HEK293 (cell line): ENCODE measurements at regions not wholly inside any gene's neighbourhood (a gene's known extent, or its start where the extent isn't known, plus 50 kb on each side); places are given as distances from the start of the nearest gene placed in this dataset.
"Not testable (repeated sequence)": the region's sequence is repeated elsewhere in the genome, so short reads cannot be mapped to it uniquely, and the experiment has no call there.

Experiments
- CTCF ChIA-PET: fragments of 350-600 bp; formaldehyde crosslinking; extraction: SDS; loops from one replicate; lab custom pipeline; 2021; ENCODE audit warnings: antibody characterized with exemption; lab: Yijun Ruan, JAX
- POLR2A ChIA-PET: fragments of 300-600 bp; formaldehyde crosslinking; extraction: SDS; loops from one replicate; lab custom pipeline; 2020; ENCODE audit warnings: antibody characterized with exemption, inconsistent platforms; lab: Yijun Ruan, JAX
- H3K27ac ChIP-seq: fragments of 200-500 bp; sonication (Bioruptor generic); 2 replicates; pipeline ENCODE4 v1.5.1; 2014; ENCODE audit warnings: low read depth, low read length, control low read depth, inconsistent platforms; ENCODE audit errors: extremely low read depth
- H3K36me3 ChIP-seq, 2 experiments: fragments of 200-500 bp in 1 of 2; sonication (Bioruptor generic) in 1 of 2; 1 replicate in 1 of 2; 2 replicates in 1 of 2; pipeline ENCODE4 v1.5.1; 2014 to 2017; ENCODE audit warnings: inconsistent platforms in 2 of 2, low read length in 2 of 2; ENCODE audit not compliant: control insufficient read depth in 2 of 2, insufficient read depth in 1 of 2
- H3K4me1 ChIP-seq: fragments of 200-500 bp; sonication (Bioruptor generic); 2 replicates; pipeline ENCODE4 v1.5.1; 2014; ENCODE audit warnings: mild to moderate bottlenecking, low read length, inconsistent platforms; ENCODE audit not compliant: control insufficient read depth, insufficient read depth
- H3K4me3 ChIP-seq: 2 replicates; pipeline ENCODE4 v1.5.1; 2011; ENCODE audit warnings: low read depth, mild to moderate bottlenecking, control low read depth, low read length, moderate library complexity
- H3K9me3 ChIP-seq: fragments of 200-500 bp; sonication (Bioruptor generic); 2 replicates; pipeline ENCODE4 v1.5.1; 2014; ENCODE audit warnings: low read depth, low read length, inconsistent platforms; ENCODE audit not compliant: control insufficient read depth, insufficient read depth
- IKZF3 ChIP-seq: fragments of 450-650 bp; IDR thresholded peaks from 2 replicates; pipeline ENCODE4 v1.5.0; 2018; ENCODE audit warnings: missing biosample characterization, mild to moderate bottlenecking, missing genetic modification characterization, moderate library complexity
- MYNN ChIP-seq: fragments of 450-650 bp; formaldehyde crosslinking; IDR thresholded peaks from 2 replicates; pipeline ENCODE4 v1.5.1; 2016; ENCODE audit warnings: missing biosample characterization, missing genetic modification characterization, borderline replicate concordance
- SP3 ChIP-seq: fragments of 450-650 bp; formaldehyde crosslinking; IDR thresholded peaks from 2 replicates; pipeline ENCODE4 v1.5.1; 2016; ENCODE audit warnings: missing biosample characterization, missing genetic modification characterization
- SP7 ChIP-seq: fragments of 450-650 bp; formaldehyde crosslinking; IDR thresholded peaks from 2 replicates; pipeline ENCODE4 v1.5.1; 2016; ENCODE audit warnings: missing biosample characterization, missing genetic modification characterization
- ZBTB10 ChIP-seq: fragments of 450-650 bp; formaldehyde crosslinking; IDR thresholded peaks from 2 replicates; pipeline ENCODE4 v1.5.1; 2016; ENCODE audit warnings: missing biosample characterization, missing genetic modification characterization
- ZNF114 ChIP-seq: fragments of 450-650 bp; formaldehyde crosslinking; IDR thresholded peaks from 2 replicates; pipeline ENCODE4 v1.5.0; 2017; ENCODE audit warnings: missing biosample characterization, missing genetic modification characterization
- ZNF140 ChIP-seq: fragments of 450-650 bp; formaldehyde crosslinking; IDR thresholded peaks from 2 replicates; pipeline ENCODE4 v1.5.1; 2016; ENCODE audit warnings: missing biosample characterization, missing genetic modification characterization
- ZNF174 ChIP-seq: fragments of 450-650 bp; formaldehyde crosslinking; IDR thresholded peaks from 2 replicates; pipeline ENCODE4 v1.5.0; 2017; ENCODE audit warnings: missing biosample characterization, mild to moderate bottlenecking, missing genetic modification characterization
- ZNF26 ChIP-seq: fragments of 450-650 bp; formaldehyde crosslinking; IDR thresholded peaks from 2 replicates; pipeline ENCODE4 v1.5.1; 2016; ENCODE audit warnings: missing biosample characterization, missing genetic modification characterization
- ZNF404 ChIP-seq: fragments of 450-650 bp; formaldehyde crosslinking; IDR thresholded peaks from 2 replicates; pipeline ENCODE4 v1.5.1; 2017; ENCODE audit warnings: missing biosample characterization, missing genetic modification characterization
- ZNF600 ChIP-seq: fragments of 450-650 bp; formaldehyde crosslinking; IDR thresholded peaks from 2 replicates; pipeline ENCODE4 v1.5.1; 2016; ENCODE audit warnings: missing biosample characterization, missing genetic modification characterization
- ZNF623 ChIP-seq: fragments of 450-650 bp; formaldehyde crosslinking; IDR thresholded peaks from 2 replicates; pipeline ENCODE4 v1.5.1; 2016; ENCODE audit warnings: missing biosample characterization, missing genetic modification characterization
- TF ChIP-seq, protein P1 (sequence below): fragments of 450-650 bp; formaldehyde crosslinking; IDR thresholded peaks from 2 replicates; pipeline ENCODE4 v1.5.1; 2016; ENCODE audit warnings: missing biosample characterization, missing genetic modification characterization
- TF ChIP-seq, protein P2 (sequence below): fragments of 450-650 bp; formaldehyde crosslinking; IDR thresholded peaks from 2 replicates; pipeline ENCODE4 v1.5.1; 2016; ENCODE audit warnings: missing biosample characterization, missing genetic modification characterization

DNA sequence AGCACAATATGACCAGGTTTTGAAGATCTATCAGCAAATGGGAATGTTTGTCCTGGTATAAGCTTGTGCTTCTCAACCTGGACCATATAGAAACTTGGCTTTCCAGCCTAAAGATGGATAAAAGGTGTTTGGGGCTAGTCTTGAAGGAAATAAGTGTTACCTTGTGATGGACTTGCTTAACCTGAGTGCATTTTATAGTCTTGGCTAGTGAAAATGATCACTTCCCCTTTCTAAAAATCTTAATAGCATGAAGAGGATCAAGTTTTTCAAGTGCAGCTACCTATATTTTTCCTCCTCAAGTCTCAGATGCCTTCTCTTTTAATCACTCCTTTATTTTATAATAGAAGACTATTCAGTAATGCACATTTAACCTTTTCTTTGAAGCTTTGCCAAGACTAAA, 919.8 kb upstream of the SLITRK1 start (continued):
- TF ChIP-seq, protein P1, sequence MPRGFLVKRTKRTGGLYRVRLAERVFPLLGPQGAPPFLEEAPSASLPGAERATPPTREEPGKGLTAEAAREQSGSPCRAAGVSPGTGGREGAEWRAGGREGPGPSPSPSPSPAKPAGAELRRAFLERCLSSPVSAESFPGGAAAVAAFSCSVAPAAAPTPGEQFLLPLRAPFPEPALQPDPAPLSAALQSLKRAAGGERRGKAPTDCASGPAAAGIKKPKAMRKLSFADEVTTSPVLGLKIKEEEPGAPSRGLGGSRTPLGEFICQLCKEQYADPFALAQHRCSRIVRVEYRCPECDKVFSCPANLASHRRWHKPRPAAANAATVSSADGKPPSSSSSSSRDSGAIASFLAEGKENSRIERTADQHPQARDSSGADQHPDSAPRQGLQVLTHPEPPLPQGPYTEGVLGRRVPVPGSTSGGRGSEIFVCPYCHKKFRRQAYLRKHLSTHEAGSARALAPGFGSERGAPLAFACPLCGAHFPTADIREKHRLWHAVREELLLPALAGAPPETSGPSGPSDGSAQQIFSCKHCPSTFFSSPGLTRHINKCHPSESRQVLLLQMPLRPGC (tag by site-specific recombination), result no peak
- TF ChIP-seq IKZF3 (tag by site-specific recombination), result no peak
- no peak for TF ChIP-seq MYNN (tag by site-specific recombination)
- TF ChIP-seq ZNF26 (tag by site-specific recombination), result no peak

DNA sequence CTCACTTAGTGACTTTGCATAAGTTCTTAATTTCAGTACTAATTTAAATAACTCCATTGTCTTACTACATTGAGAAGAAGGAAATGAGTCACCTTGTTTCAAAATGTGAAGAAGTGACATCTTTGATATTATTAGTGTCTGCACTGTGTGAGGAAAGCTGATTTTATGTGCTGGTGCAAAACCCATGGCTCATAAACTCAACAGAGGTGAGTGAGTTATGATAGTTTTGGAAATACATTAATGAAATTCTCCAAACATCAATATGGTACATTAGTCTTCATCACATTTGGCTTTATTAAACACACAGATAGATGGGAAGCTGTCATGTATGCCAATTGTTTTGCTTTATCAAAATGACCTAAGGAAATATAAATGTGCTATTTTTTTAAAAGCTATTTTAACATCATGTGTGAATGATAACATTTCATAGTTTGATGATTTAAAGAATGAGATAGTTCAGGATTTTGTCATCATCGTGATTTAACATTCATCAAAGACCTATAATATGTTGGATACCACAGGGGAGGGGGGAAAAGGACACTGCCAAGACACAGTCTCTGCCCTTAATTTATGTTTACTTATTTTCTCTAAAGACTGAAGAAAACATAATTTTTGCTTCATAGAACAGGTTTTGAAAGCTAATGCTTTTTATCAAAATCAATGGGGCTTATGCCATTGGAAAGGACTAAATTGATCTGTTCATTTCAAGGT, 902.3 kb upstream of the SLITRK1 start:
- H3K4me3 ChIP-seq, result no peak overlapping the region
- no peaks in the 10 kb centered on the region for H3K36me3 ChIP-seq
- CTCF ChIA-PET, result no interaction called here
- TF ChIP-seq SP3 (tag by site-specific recombination) (no peak), ZNF623 (no peak), ZNF174 (tag by site-specific recombination) (no peak), ZNF600 (tag by site-specific recombination) (no peak), ZNF404 (tag by site-specific recombination) (no peak), ZNF140 (tag by site-specific recombination) (no peak), ZBTB10 (tag by site-specific recombination) (no peak), SP7 (tag by site-specific recombination) (no peak)
- POLR2A ChIA-PET, result no interaction called here
- no peak overlapping the region for H3K27ac ChIP-seq
- no peaks in the 10 kb centered on the region for H3K9me3 ChIP-seq
- H3K4me1 ChIP-seq, result no peaks in the 10 kb centered on the region

GRCh38 chr13:84777316-84777715, 895.0 kb upstream of the SLITRK1 start:
- CTCF ChIA-PET, result no interaction called here
- H3K4me1 ChIP-seq, result no peaks in the 10 kb centered on the region
- no peaks in the 10 kb centered on the region for H3K9me3 ChIP-seq
- H3K36me3 ChIP-seq, result no peaks in the 10 kb centered on the region
- H3K27ac ChIP-seq, result no peak overlapping the region
- POLR2A ChIA-PET, result no interaction called here
- no peak for TF ChIP-seq ZNF114
- no peak overlapping the region for H3K4me3 ChIP-seq

- H3K36me3 ChIP-seq, result no peaks in the 10 kb centered on the region
- TF ChIP-seq, protein P2, sequence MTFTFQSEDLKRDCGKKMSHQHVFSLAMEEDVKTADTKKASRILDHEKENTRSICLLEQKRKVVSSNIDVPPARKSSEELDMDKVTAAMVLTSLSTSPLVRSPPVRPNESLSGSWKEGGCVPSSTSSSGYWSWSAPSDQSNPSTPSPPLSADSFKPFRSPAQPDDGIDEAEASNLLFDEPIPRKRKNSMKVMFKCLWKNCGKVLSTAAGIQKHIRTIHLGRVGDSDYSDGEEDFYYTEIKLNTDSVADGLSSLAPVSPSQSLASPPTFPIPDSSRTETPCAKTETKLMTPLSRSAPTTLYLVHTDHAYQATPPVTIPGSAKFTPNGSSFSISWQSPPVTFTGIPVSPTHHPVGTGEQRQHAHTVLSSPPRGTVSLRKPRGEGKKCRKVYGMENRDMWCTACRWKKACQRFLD (tag by site-specific recombination), result no peak
- H3K4me1 ChIP-seq, result no peaks in the 10 kb centered on the region
- POLR2A ChIA-PET, result no interaction called here
- CTCF ChIA-PET, result no interaction called here
- no peak overlapping the region for H3K4me3 ChIP-seq
- no peaks in the 10 kb centered on the region for H3K9me3 ChIP-seq
- H3K27ac ChIP-seq, result no peak overlapping the region
Measured at GRCh38 chr13:84776593-84776992, 894.3 kb upstream of the SLITRK1 start.

- H3K4me1 ChIP-seq, H3K9me3 ChIP-seq, H3K4me3 ChIP-seq, H3K36me3 ChIP-seq, POLR2A ChIA-PET, H3K27ac ChIP-seq, CTCF ChIA-PET: not testable (repeated sequence)
Measured at GRCh38 chr13:84775920-84776319, 893.6 kb upstream of the SLITRK1 start.
